MCF 10A (cell line): ENCODE measurements at regions not wholly inside any gene's neighbourhood (a gene's known extent, or its start where the extent isn't known, plus 50 kb on each side); places are given as distances from the start of the nearest gene placed in this dataset.

Experiments used
- BruUV-seq: library from RNA; stranded (reverse); fragments of 400-500 nt; replicated peaks from 2 replicates; lab custom pipeline; 2021; lab: Mats Ljungman, UMichigan
- CTCF ChIA-PET: fragments of 300-600 bp; sonication (Branson Sonifier 250); formaldehyde crosslinking; extraction: SDS; loops from one replicate; lab custom pipeline; 2021; ENCODE audit warnings: antibody characterized with exemption, inconsistent platforms; lab: Yijun Ruan, JAX
- POLR2A ChIA-PET: fragments of 300-600, 350-650 bp; sonication (Branson Sonifier 250); formaldehyde crosslinking; extraction: SDS; loops from one replicate; lab custom pipeline; 2020; ENCODE audit warnings: antibody characterized with exemption, inconsistent platforms; lab: Yijun Ruan, JAX
- DNase-seq: peaks from one replicate; pipeline ENCODE4 v3.0.0-alpha.2; 2018; ENCODE audit not compliant: unreplicated experiment
- H3K27ac Mint-ChIP-seq: one replicate; pipeline ENCODE4 v1.8.0; 2022; ENCODE audit warnings: mild to moderate bottlenecking, low read depth, mixed read lengths; ENCODE audit not compliant: unreplicated experiment
- H3K27me3 Mint-ChIP-seq: one replicate; pipeline ENCODE4 v1.8.0; 2022; ENCODE audit warnings: mixed read lengths; ENCODE audit not compliant: insufficient read depth, unreplicated experiment
- H3K36me3 Mint-ChIP-seq: one replicate; pipeline ENCODE4 v1.8.0; 2022; ENCODE audit warnings: mild to moderate bottlenecking, moderate library complexity, mixed read lengths; ENCODE audit not compliant: insufficient read depth, unreplicated experiment
- H3K4me1 Mint-ChIP-seq: one replicate; pipeline ENCODE4 v1.8.0; 2022; ENCODE audit warnings: mixed read lengths; ENCODE audit not compliant: insufficient read depth, unreplicated experiment
- H3K4me3 Mint-ChIP-seq: one replicate; pipeline ENCODE4 v1.8.0; 2022; ENCODE audit warnings: mild to moderate bottlenecking, moderate library complexity, mixed read lengths; ENCODE audit not compliant: unreplicated experiment
- H3K9me3 Mint-ChIP-seq: one replicate; pipeline ENCODE4 v1.8.0; 2022; ENCODE audit warnings: mixed read lengths; ENCODE audit not compliant: unreplicated experiment
- intact Hi-C: fragments of 100-400 bp; cut with micrococcal nuclease; formaldehyde crosslinking; loops from 2 replicates; pipeline ENCODE4 v1.14.1; 2022
- TF ChIP-seq, protein P1 (sequence below): fragments of 200-600 bp; IDR thresholded peaks from one replicate; pipeline ENCODE4 v1.8.0; 2022; ENCODE audit warnings: antibody characterized with exemption, mild to moderate bottlenecking; ENCODE audit not compliant: unreplicated experiment

DNA sequence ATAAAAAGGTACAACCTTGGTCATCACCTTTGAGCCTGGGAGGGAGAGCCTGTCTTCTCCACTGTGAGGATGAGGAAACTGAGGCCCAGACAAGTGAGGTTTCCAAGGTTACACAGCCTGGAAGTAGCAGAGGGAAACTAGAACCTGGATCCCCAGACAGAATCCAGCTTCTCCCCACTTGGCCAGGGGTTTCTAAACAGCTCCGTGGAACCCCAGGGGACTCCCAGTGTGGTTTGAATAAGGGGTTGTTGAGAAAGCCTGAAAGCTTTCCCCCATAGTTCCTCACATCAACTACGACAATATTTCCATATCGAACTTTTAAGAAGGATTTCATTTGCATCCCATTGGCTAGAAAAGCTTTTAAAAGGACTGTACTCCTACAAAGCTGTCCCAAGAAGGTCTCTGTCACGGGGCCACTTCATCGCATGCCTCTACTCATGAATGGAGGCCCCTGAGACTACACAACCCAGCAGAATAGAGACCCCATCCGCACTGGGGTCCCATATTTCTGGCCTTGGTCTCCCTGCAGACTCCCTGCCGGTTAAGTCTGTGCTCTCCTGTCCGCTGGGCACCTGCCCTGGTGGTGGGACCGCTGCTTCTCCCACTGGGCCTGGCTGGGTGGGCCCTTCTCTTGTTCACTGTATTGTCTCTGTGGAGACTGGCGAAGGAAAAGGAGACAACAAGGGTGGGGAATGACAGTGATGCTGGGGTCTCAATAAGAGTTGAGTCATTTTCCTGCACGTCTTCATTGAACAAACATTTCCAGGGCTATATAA is 178.5 kb downstream of the SMAD6 start:
- H3K36me3 Mint-ChIP-seq, result peaks cover 14% of the 10 kb centered on the region
- H3K4me3 Mint-ChIP-seq, result no peak overlapping the region
- BruUV-seq, result no TSS peak
- intact Hi-C loops, result no loop called here
- H3K9me3 Mint-ChIP-seq, result no peaks in the 10 kb centered on the region
- peak overlapping the region; percentile 13 for H3K27ac Mint-ChIP-seq
- H3K27me3 Mint-ChIP-seq, result no peaks in the 10 kb centered on the region
- TF ChIP-seq, protein P1, sequence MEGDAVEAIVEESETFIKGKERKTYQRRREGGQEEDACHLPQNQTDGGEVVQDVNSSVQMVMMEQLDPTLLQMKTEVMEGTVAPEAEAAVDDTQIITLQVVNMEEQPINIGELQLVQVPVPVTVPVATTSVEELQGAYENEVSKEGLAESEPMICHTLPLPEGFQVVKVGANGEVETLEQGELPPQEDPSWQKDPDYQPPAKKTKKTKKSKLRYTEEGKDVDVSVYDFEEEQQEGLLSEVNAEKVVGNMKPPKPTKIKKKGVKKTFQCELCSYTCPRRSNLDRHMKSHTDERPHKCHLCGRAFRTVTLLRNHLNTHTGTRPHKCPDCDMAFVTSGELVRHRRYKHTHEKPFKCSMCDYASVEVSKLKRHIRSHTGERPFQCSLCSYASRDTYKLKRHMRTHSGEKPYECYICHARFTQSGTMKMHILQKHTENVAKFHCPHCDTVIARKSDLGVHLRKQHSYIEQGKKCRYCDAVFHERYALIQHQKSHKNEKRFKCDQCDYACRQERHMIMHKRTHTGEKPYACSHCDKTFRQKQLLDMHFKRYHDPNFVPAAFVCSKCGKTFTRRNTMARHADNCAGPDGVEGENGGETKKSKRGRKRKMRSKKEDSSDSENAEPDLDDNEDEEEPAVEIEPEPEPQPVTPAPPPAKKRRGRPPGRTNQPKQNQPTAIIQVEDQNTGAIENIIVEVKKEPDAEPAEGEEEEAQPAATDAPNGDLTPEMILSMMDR, result no peak
- ChIA-PET CTCF (interaction anchor here (0.6 kb wide), 1 partner anchor 154 kb away, joined by 3 read pairs; no protein-coding TSS in a partner anchor), POLR2A (interaction anchor here (0.7 kb wide), 1 partner anchor 254 kb away, joined by 3 read pairs; no protein-coding TSS in a partner anchor)
- DNase-seq, result no peak
- peaks cover 26% of the 10 kb centered on the region for H3K4me1 Mint-ChIP-seq

DNA sequence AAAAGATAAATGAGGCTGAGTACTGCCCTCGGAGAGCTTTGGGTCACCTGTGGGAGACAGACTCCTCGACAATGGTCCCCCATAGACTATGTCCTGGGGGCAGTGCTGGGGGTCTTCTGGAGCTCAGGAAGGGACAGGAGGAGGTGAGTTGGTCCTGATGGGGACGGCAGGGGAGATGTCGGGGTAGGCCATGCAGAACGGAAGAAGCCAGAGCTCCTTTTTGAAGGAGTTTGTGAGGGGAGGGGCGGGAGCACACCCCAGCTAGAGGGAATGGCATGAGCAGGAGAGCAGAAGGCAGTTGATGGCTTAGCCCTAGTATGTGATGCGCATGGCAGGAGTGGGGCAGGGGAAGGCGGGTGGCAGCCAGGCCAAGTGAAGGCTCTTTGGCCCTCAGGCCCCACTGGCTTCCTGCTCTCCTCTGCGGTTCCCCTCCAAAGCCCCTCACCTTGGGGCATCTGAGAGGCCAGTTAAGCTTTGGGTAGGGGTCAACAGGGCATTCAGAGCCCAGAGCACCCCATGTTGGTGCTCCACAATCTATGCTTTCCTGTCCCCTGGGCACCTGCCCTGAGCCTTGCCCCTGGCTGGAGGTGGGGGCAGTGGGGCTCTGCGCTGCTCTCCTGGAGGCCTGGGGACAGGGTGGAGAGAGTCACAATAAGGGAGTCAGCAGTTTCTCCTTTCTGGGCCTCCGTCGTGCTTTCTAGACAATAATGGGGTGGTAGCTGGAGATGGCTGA is 179.3 kb downstream of the SMAD6 start:
- Mint-ChIP-seq H3K4me3 (no peak overlapping the region), H3K27ac (peak overlapping the region; percentile 13), H3K27me3 (no peaks in the 10 kb centered on the region), H3K36me3 (peaks cover 14% of the 10 kb centered on the region), H3K4me1 (peaks cover 26% of the 10 kb centered on the region), H3K9me3 (no peaks in the 10 kb centered on the region)
- CTCF ChIA-PET, result interaction anchor here (0.8 kb wide), 1 partner anchor 23 kb away, joined by 4 read pairs; no protein-coding TSS in a partner anchor
- DNase-seq, result no peak
- TF ChIP-seq, protein P1, result no peak
- no TSS peak for BruUV-seq
- POLR2A ChIA-PET, result interaction anchor here (0.7 kb wide), 1 partner anchor 253 kb away, joined by 3 read pairs; no protein-coding TSS in a partner anchor
- intact Hi-C loops, result no loop called here

DNA sequence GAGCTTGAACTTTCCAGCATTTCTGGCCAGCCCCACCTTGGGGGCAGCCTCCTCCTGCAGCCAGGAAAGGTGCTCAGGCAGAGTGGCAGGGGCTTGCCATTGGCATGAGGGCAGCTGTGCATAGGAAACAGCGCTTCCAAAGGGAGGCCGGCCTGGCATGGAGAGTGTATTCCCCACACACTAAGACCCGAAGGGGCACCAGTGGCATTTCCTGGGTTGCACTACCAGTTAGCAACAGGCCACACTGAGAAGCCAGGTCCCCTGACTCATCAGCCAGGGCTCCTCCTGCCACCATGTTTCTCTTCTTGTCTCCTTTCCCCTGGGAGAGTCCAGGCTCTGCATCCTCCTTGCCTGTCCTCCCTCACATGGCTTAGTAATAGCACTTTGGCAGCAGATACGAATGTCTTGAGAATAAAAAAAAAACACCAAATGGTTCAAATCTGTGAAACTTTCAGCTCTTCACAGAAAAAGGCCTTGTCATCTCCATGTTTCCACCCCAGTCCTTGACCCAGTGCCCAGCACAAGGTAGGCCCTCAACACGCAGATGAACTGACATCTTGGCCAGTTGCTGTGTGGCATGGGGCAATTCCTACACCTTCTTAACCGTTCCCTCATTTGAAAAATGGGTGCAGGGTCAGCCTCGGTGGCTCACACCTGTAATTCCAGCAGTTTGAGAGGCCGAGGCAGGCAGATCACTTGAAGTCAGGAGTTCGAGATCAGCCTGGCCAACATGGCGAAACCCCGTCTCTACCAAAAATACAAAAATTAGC is 180.4 kb downstream of the SMAD6 start:
- Mint-ChIP-seq H3K4me3 (no peak overlapping the region), H3K9me3 (no peaks in the 10 kb centered on the region), H3K36me3 (peaks cover 14% of the 10 kb centered on the region), H3K27ac (peak overlapping the region; percentile 75), H3K4me1 (peaks cover 27% of the 10 kb centered on the region), H3K27me3 (no peaks in the 10 kb centered on the region)
- POLR2A ChIA-PET, result interaction anchor here (1.0 to 1.7 kb wide), 4 partner anchors 8 to 223 kb away, joined by 3 to 5 read pairs (median 4); no protein-coding TSS in a partner anchor
- intact Hi-C loops, result loop anchor here (1.0 to 2.0 kb wide), 2 partner anchors 21 to 50 kb away; no protein-coding TSS in a partner anchor
- CTCF ChIA-PET, result interaction anchor here (0.8 kb wide), 1 partner anchor 22 kb away, joined by 4 read pairs; no protein-coding TSS in a partner anchor
- no TSS peak for BruUV-seq
- TF ChIP-seq, protein P1, result no peak
- DNase-seq, result peak; percentile 59
